ENCODE measurements at regions not wholly inside any gene's neighbourhood (a gene's known extent, or its start where the extent isn't known, plus 50 kb on each side); places are given as distances from the start of the nearest gene placed in this dataset.
"Not testable (repeated sequence)": the region's sequence is repeated elsewhere in the genome, so short reads cannot be mapped to it uniquely, and the experiment has no call there.

- TF ChIP-seq CTCF (IDR thresholded peaks at IDR 0.05; ENCODE audit: insufficient read depth, low read length); POLR2AphosphoS5 (IDR thresholded peaks at IDR 0.05; ENCODE audit: low read depth): not testable (repeated sequence)
These were observed 291.0 kb upstream of the FOXK1 start for GRCh38 chr7:4391103-4391502.
